HepG2 (cell line): ENCODE measurements at regions not wholly inside any gene's neighbourhood (a gene's known extent, or its start where the extent isn't known, plus 50 kb on each side); places are given as distances from the start of the nearest gene placed in this dataset.

ENCODE experiments used
- AFF4 ChIP-seq: sonication (generic); formaldehyde crosslinking; IDR thresholded peaks from 2 replicates; pipeline ENCODE4 v1.4.0; 2020; ENCODE audit warnings: missing genetic modification reagents
- ATAD3A ChIP-seq: sonication (generic); formaldehyde crosslinking; IDR thresholded peaks from 2 replicates; pipeline ENCODE4 v1.4.0; 2020; ENCODE audit warnings: missing genetic modification reagents
- ELF1 ChIP-seq: sonication (generic); formaldehyde crosslinking; IDR thresholded peaks from 2 replicates; pipeline ENCODE4 v1.4.0; 2020; ENCODE audit warnings: missing genetic modification reagents
- FOXA3 ChIP-seq: IDR thresholded peaks from 2 replicates; pipeline ENCODE4 v1.6.1; 2016; ENCODE audit warnings: missing genetic modification reagents, missing compliant biosample characterization
- JUN ChIP-seq: sonication (generic); formaldehyde crosslinking; IDR thresholded peaks from 2 replicates; pipeline ENCODE4 v1.4.0; 2020; ENCODE audit warnings: mild to moderate bottlenecking, missing genetic modification reagents
- NR2F6 ChIP-seq, 2 experiments: IDR thresholded peaks; 2 replicates each; pipeline ENCODE4 v1.6.1; 2016; ENCODE audit warnings: antibody characterized with exemption in 1 of 2, mild to moderate bottlenecking in 1 of 2
- SALL1 ChIP-seq: sonication (generic); formaldehyde crosslinking; IDR thresholded peaks from 2 replicates; pipeline ENCODE4 v1.8.0; 2022; ENCODE audit warnings: mild to moderate bottlenecking, missing genetic modification reagents
- SCMH1 ChIP-seq: sonication (generic); formaldehyde crosslinking; IDR thresholded peaks from 2 replicates; pipeline ENCODE4 v1.9.0; 2021; ENCODE audit warnings: missing genetic modification reagents, mild to moderate bottlenecking, borderline replicate concordance
- SIX1 ChIP-seq: sonication (generic); formaldehyde crosslinking; IDR thresholded peaks from 2 replicates; pipeline ENCODE4 v1.4.0; 2020; ENCODE audit warnings: missing genetic modification reagents, borderline replicate concordance
- SIX4 ChIP-seq: sonication (generic); formaldehyde crosslinking; IDR thresholded peaks from 2 replicates; pipeline ENCODE4 v1.4.0; 2020; ENCODE audit warnings: missing genetic modification reagents
- ZBTB7B ChIP-seq: sonication (generic); formaldehyde crosslinking; IDR thresholded peaks from 2 replicates; pipeline ENCODE4 v1.4.0; 2020; ENCODE audit warnings: missing genetic modification reagents
- ZNF143 ChIP-seq: sonication (generic); formaldehyde crosslinking; IDR thresholded peaks from 2 replicates; pipeline ENCODE4 v1.4.0; 2020; ENCODE audit warnings: missing genetic modification reagents
- ZNF367 ChIP-seq: sonication (generic); formaldehyde crosslinking; IDR thresholded peaks from 2 replicates; pipeline ENCODE4 v1.4.0; 2020; ENCODE audit warnings: missing genetic modification reagents, borderline replicate concordance
- ZNF567 ChIP-seq: sonication (generic); formaldehyde crosslinking; IDR thresholded peaks from 2 replicates; pipeline ENCODE4 v1.8.1; 2023; ENCODE audit warnings: mild to moderate bottlenecking, missing genetic modification reagents, borderline replicate concordance
- ZNF644 ChIP-seq: IDR thresholded peaks from 2 replicates; pipeline ENCODE4 v1.6.1; 2016; ENCODE audit warnings: low read depth
- ZNF788 ChIP-seq: sonication (generic); formaldehyde crosslinking; IDR thresholded peaks from 2 replicates; pipeline ENCODE4 v1.5.0; 2020; ENCODE audit warnings: mild to moderate bottlenecking, missing genetic modification reagents, borderline replicate concordance
- TF ChIP-seq, protein P1 (sequence below): IDR thresholded peaks from 2 replicates; pipeline ENCODE4 v1.6.1; 2016; ENCODE audit warnings: missing biosample characterization, missing genetic modification reagents, low read depth
- TF ChIP-seq, protein P2 (sequence below): sonication (generic); formaldehyde crosslinking; IDR thresholded peaks from 2 replicates; pipeline ENCODE4 v1.4.0; 2020; ENCODE audit warnings: missing genetic modification reagents, borderline replicate concordance
- TF ChIP-seq, protein P3 (sequence below): sonication (generic); formaldehyde crosslinking; conservative IDR thresholded peaks from 2 replicates; pipeline ENCODE4 v1.8.1; 2023; ENCODE audit warnings: missing genetic modification reagents

- TF ChIP-seq AFF4 (CRISPR knock-in tag) (no peak), ATAD3A (CRISPR knock-in tag) (no peak), ELF1 (CRISPR knock-in tag) (no peak), ZNF788 (CRISPR knock-in tag) (peak; percentile 24; the same call in 1 of the 2 replicates), SCMH1 (CRISPR knock-in tag) (no peak), SIX4 (CRISPR knock-in tag) (no peak), ZBTB7B (CRISPR knock-in tag) (no peak), FOXA3 (CRISPR knock-in tag) (peak; percentile 84), SIX1 (no peak), JUN (CRISPR knock-in tag) (peak; percentile 25; the same call in 1 of the 2 replicates), ZNF143 (CRISPR knock-in tag) (no peak), ZNF567 (CRISPR knock-in tag) (no peak), SALL1 (CRISPR knock-in tag) (peak; percentile 67), ZNF644 (CRISPR knock-in tag) (peak; percentile 42; the same call in 1 of the 2 replicates), NR2F6 (IDR thresholded peaks at IDR 0.05) (peak; percentile 28; the same call in 1 of the 2 replicates), NR2F6 (CRISPR knock-in tag; IDR thresholded peaks at IDR 0.05) (no peak), ZNF367 (no peak)
- TF ChIP-seq, protein P1, sequence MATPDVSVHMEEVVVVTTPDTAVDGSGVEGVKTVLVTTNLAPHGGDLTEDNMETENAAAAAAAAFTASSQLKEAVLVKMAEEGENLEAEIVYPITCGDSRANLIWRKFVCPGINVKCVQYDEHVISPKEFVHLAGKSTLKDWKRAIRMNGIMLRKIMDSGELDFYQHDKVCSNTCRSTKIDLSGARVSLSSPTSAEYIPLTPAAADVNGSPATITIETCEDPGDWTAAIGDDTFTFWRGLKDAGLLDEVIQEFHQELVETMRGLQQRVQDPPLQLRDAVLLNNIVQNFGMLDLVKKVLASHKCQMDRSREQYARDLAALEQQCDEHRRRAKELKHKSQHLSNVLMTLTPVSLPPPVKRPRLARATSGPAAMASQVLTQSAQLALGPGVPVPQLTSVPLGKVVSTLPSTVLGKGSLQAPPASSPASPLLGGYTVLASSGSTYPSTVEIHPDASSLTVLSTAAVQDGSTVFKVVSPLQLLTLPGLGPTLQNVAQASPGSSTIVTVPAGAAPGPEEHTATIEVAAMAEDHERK: no peak
- TF ChIP-seq, protein P2, sequence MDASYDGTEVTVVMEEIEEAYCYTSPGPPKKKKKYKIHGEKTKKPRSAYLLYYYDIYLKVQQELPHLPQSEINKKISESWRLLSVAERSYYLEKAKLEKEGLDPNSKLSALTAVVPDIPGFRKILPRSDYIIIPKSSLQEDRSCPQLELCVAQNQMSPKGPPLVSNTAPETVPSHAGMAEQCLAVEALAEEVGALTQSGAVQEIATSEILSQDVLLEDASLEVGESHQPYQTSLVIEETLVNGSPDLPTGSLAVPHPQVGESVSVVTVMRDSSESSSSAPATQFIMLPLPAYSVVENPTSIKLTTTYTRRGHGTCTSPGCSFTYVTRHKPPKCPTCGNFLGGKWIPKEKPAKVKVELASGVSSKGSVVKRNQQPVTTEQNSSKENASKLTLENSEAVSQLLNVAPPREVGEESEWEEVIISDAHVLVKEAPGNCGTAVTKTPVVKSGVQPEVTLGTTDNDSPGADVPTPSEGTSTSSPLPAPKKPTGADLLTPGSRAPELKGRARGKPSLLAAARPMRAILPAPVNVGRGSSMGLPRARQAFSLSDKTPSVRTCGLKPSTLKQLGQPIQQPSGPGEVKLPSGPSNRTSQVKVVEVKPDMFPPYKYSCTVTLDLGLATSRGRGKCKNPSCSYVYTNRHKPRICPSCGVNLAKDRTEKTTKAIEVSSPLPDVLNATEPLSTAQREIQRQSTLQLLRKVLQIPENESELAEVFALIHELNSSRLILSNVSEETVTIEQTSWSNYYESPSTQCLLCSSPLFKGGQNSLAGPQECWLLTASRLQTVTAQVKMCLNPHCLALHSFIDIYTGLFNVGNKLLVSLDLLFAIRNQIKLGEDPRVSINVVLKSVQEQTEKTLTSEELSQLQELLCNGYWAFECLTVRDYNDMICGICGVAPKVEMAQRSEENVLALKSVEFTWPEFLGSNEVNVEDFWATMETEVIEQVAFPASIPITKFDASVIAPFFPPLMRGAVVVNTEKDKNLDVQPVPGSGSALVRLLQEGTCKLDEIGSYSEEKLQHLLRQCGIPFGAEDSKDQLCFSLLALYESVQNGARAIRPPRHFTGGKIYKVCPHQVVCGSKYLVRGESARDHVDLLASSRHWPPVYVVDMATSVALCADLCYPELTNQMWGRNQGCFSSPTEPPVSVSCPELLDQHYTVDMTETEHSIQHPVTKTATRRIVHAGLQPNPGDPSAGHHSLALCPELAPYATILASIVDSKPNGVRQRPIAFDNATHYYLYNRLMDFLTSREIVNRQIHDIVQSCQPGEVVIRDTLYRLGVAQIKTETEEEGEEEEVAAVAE: no peak
- TF ChIP-seq, protein P3, sequence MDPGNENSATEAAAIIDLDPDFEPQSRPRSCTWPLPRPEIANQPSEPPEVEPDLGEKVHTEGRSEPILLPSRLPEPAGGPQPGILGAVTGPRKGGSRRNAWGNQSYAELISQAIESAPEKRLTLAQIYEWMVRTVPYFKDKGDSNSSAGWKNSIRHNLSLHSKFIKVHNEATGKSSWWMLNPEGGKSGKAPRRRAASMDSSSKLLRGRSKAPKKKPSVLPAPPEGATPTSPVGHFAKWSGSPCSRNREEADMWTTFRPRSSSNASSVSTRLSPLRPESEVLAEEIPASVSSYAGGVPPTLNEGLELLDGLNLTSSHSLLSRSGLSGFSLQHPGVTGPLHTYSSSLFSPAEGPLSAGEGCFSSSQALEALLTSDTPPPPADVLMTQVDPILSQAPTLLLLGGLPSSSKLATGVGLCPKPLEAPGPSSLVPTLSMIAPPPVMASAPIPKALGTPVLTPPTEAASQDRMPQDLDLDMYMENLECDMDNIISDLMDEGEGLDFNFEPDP: no peak
Observed at GRCh38 chr1:222061711-222062359, 319.9 kb upstream of the DUSP10 start (continued).
